ENCODE measurements at regions not wholly inside any gene's neighbourhood (a gene's known extent, or its start where the extent isn't known, plus 50 kb on each side); places are given as distances from the start of the nearest gene placed in this dataset.
A peak's percentile ranks its signal among the peaks of the same experiment; 100 is the strongest.

DNA sequence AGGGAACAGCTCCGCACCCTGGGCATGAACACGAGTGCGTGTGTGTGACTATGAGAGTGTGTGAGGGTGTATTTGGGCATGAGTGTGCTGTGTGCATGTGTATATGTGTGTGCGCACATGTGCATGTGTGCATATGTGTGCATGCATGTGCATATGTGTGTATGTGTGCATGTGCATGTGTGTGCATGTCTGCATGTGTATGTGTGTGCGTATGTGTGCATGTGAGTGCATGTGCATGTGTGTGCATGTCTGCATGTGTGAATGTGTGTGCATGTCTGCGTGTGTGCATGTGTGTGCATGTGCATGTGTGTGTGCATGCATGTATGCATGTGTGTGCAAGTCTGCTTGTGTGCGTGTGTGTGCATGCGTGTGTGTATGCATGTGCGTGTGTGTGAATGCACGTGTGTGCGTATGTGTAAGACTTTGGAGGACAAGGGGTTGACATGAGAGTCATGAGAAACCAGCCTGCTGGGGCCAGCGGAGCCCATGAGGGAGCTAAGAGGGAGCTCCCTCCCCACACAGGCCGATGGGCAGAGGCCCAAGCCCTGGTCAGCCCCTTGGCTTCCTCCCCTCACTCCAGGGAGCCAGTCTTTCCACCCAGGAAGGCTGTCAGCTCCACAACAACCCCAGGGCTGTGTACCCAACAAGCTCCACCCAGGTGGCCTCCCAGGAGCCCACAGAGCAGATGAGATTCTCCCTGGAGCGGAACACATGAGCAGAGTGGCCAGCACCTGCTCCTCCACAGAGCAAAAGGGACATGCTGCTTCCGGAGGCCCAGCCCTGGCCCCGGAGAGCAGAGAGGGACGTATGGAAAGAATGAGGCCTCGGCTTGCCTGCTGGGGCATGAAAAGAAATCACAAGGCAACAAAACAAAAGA, 142.5 kb upstream of the PPP2R2D start:
- Histone ChIP-seq H3K18ac (ENCODE audit: insufficient read length, low read depth, low read length) (peak overlapping the region; percentile 28), H3K79me2 (ENCODE audit: insufficient read depth, low read length) (no peaks in the 10 kb centered on the region), H4K8ac (replicated peaks; ENCODE audit: insufficient read length, low read depth, low read length) (no peak overlapping the region), H3K27ac (ENCODE audit: insufficient read length, low read depth, low read length) (no peak overlapping the region), H2AK5ac (ENCODE audit: insufficient read length, low read length) (no peak overlapping the region), H3K4me2 (ENCODE audit: insufficient read depth, insufficient read length, low read length) (no peak overlapping the region), H2BK120ac (ENCODE audit: low read depth, low read length, poor library complexity, severe bottlenecking) (no peak overlapping the region), H3K23ac (ENCODE audit: insufficient read length, low read depth, low read length) (no peak overlapping the region), H4K91ac (ENCODE audit: insufficient read length, low read depth, low read length) (no peak overlapping the region), H2BK20ac (ENCODE audit: low read depth, low read length, poor library complexity, severe bottlenecking) (no peak overlapping the region), H2BK12ac (ENCODE audit: insufficient read length, low read depth, low read length) (no peak overlapping the region), H3K4ac (ENCODE audit: low read depth, low read length) (no peak overlapping the region), H2BK5ac (ENCODE audit: insufficient read length, low read length) (no peak overlapping the region), H2BK15ac (ENCODE audit: low read depth, low read length) (no peak overlapping the region), H3T11ph (ENCODE audit: low read length) (no peak overlapping the region), H3K79me1 (ENCODE audit: insufficient read depth, low read depth, low read length, poor library complexity, severe bottlenecking) (no peaks in the 10 kb centered on the region), H3K56ac (ENCODE audit: insufficient read length, low read depth, low read length) (no peak overlapping the region), H3K27me3 (ENCODE audit: insufficient read depth, low read length) (no peaks in the 10 kb centered on the region), H4K5ac (ENCODE audit: insufficient read length, low read depth, low read length) (peak overlapping the region; percentile 2), H3K4me1 (ENCODE audit: insufficient read depth, low read length) (peaks cover 6% of the 10 kb centered on the region; the same call in 1 of the 2 replicates), H3K9ac (ENCODE audit: extremely low read depth, insufficient read length, low read length) (no peak overlapping the region), H2AFZ (ENCODE audit: low read length) (no peak overlapping the region), H3K14ac (ENCODE audit: insufficient read depth, low read length) (no peak overlapping the region), H3K9me3 (ENCODE audit: control insufficient read depth, low read depth, low read length) (no peaks in the 10 kb centered on the region), H4K20me1 (ENCODE audit: control insufficient read depth, insufficient read depth, insufficient read length) (no peaks in the 10 kb centered on the region), H3K23me2 (ENCODE audit: insufficient read length, low read depth, low read length, poor library complexity, severe bottlenecking) (no peaks in the 10 kb centered on the region)
- no peak overlapping the region for H3K4me3 Mint-ChIP-seq
- H3K36me3 Mint-ChIP-seq (ENCODE audit: insufficient read depth in 1 of 3, low read depth in 3 of 3) = no peaks in the 10 kb centered on the region
- no peak for DNase-seq
- TF ChIP-seq, protein P1, sequence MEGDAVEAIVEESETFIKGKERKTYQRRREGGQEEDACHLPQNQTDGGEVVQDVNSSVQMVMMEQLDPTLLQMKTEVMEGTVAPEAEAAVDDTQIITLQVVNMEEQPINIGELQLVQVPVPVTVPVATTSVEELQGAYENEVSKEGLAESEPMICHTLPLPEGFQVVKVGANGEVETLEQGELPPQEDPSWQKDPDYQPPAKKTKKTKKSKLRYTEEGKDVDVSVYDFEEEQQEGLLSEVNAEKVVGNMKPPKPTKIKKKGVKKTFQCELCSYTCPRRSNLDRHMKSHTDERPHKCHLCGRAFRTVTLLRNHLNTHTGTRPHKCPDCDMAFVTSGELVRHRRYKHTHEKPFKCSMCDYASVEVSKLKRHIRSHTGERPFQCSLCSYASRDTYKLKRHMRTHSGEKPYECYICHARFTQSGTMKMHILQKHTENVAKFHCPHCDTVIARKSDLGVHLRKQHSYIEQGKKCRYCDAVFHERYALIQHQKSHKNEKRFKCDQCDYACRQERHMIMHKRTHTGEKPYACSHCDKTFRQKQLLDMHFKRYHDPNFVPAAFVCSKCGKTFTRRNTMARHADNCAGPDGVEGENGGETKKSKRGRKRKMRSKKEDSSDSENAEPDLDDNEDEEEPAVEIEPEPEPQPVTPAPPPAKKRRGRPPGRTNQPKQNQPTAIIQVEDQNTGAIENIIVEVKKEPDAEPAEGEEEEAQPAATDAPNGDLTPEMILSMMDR (conservative IDR thresholded peaks at IDR 0.05) = no peak
- no CpG with 5 or more reads among the region's 18 CpGs for WGBS (ENCODE audit: extremely low coverage, insufficient read length, low lambda C conversion rate)
- peaks cover 2% of the 10 kb centered on the region for H3K27me3 Mint-ChIP-seq (ENCODE audit: low read depth)
- peak overlapping the region; percentile 70 to 82 (median 80); a peak in 5 of 7 replicates for H3K27ac Mint-ChIP-seq
- H3K9me3 Mint-ChIP-seq = no peaks in the 10 kb centered on the region; a peak in 1 of 5 replicates
- H3K4me1 Mint-ChIP-seq = peaks cover 49 to 53% of the 10 kb centered on the region in 2 experiments
